HCT116 (cell line): ENCODE measurements at regions not wholly inside any gene's neighbourhood (a gene's known extent, or its start where the extent isn't known, plus 50 kb on each side); places are given as distances from the start of the nearest gene placed in this dataset.

ENCODE experiments used
- CTCF ChIP-seq, 3 experiments: fragments of 200-600 bp in 1 of 3; sonication (generic) in 1 of 3; IDR thresholded peaks in 2 of 3; conservative IDR thresholded peaks in 1 of 3; 2 replicates each; pipeline ENCODE4 v1.5.1; 2012 to 2017; ENCODE audit warnings: low read depth in 2 of 3, low read length in 2 of 3, antibody characterized with exemption in 1 of 3, borderline replicate concordance in 1 of 3, control low read depth in 1 of 3, mild to moderate bottlenecking in 1 of 3, mixed read lengths in 1 of 3, mixed run types in 1 of 3, moderate library complexity in 1 of 3; ENCODE audit not compliant: insufficient read depth in 1 of 3
- EZH2 ChIP-seq: fragments of 200-600 bp; sonication (generic); IDR thresholded peaks from 2 replicates; pipeline ENCODE4 v1.6.1; 2017; ENCODE audit warnings: antibody characterized with exemption, mixed run types
- EZH2phosphoT487 ChIP-seq: fragments of 200-600 bp; IDR thresholded peaks from 2 replicates; pipeline ENCODE4 v1.6.1; 2018; ENCODE audit warnings: antibody characterized with exemption, borderline replicate concordance
- POLR2A ChIP-seq: IDR thresholded peaks from 2 replicates; pipeline ENCODE4 v1.7.0; 2011; ENCODE audit warnings: borderline replicate concordance; ENCODE audit not compliant: insufficient read depth, insufficient read length; ENCODE audit errors: extremely low read depth
- POLR2AphosphoS5 ChIP-seq: IDR thresholded peaks from 2 replicates; pipeline ENCODE4 v1.6.1; 2011; ENCODE audit warnings: mild to moderate bottlenecking, low read depth, low read length, moderate library complexity
- RAD21 ChIP-seq: IDR thresholded peaks from 2 replicates; pipeline ENCODE4 v1.6.1; 2012; ENCODE audit warnings: low read depth, mild to moderate bottlenecking

GRCh38 chr13:74768521-74769085, 634.4 kb upstream of the KLF12 start:
- TF ChIP-seq POLR2AphosphoS5 (no peak), EZH2 (no peak), CTCF (IDR thresholded peaks at IDR 0.05 in 2 of 3, conservative IDR thresholded peaks at IDR 0.05 in 1 of 3; ENCODE audit: borderline replicate concordance in 1 of 3, insufficient read depth in 1 of 3, low read depth in 2 of 3, low read length in 2 of 3) (no peak), RAD21 (no peak), EZH2phosphoT487 (no peak), POLR2A (no peak)
